Erythroblast (primary cell): ENCODE measurements at regions not wholly inside any gene's neighbourhood (a gene's known extent, or its start where the extent isn't known, plus 50 kb on each side); places are given as distances from the start of the nearest gene placed in this dataset.

ENCODE experiments used
- DNase-seq, 2 experiments: peaks; one replicate each; lab custom pipeline; 2025; lab: John Stamatoyannopoulos, UW
- GATA1 ChIP-seq: IDR thresholded peaks from 2 replicates; pipeline ENCODE4 v1.6.1; 2011; ENCODE audit warnings: low read depth, mild to moderate bottlenecking, control low read depth, low read length, moderate library complexity
- POLR2A ChIP-seq: IDR thresholded peaks from 2 replicates; pipeline ENCODE4 v1.6.1; 2011; ENCODE audit warnings: mild to moderate bottlenecking, low read length

- TF ChIP-seq GATA1 (no peak), POLR2A (no peak)
- DNase-seq: peak; percentile 64 to 68
Observed at GRCh38 chr3:39000008-39000450, 51.7 kb downstream of the SCN11A start.

DNA sequence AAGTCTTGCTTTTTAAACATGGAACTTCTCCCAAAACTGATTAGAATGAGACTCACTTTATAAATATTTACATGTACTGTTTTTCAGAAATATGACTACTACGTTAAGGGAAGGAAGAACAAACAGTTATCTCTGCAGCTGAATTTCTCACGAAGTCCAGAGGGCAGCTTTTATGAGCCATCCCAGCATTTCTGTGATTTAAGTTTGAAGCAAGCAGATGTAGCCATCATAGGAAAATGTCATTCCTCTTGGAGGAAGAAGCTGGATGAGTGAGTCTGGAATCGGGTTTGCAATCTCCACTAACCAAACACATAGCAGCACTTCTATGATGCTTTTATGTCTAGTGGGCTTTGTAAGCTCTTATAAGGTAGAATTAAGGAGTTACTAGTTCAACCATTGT lies 53.7 kb downstream of the SCN11A start:
- TF ChIP-seq POLR2A: no peak
- no peak for TF ChIP-seq GATA1
- DNase-seq: no peak

- DNase-seq: no peak
- TF ChIP-seq GATA1: no peak
- TF ChIP-seq POLR2A: no peak
Observed at GRCh38 chr3:38996193-38996592, 55.6 kb downstream of the SCN11A start.

GRCh38 chr3:38994251-38994650 lies 57.5 kb downstream of the SCN11A start:
- TF ChIP-seq POLR2A (no peak), GATA1 (no peak)
- no peak for DNase-seq

GRCh38 chr3:38992117-38992760 lies 59.5 kb downstream of the SCN11A start:
- no peak for TF ChIP-seq GATA1
- DNase-seq: no peak

GRCh38 chr3:38990621-38991020 lies 61.1 kb downstream of the SCN11A start:
- DNase-seq: no peak
- TF ChIP-seq POLR2A (no peak), GATA1 (no peak)

- no peak for TF ChIP-seq POLR2A
- TF ChIP-seq GATA1: no peak
- DNase-seq: no peak
Observed at GRCh38 chr3:38989917-38990510, 61.7 kb downstream of the SCN11A start.

DNA sequence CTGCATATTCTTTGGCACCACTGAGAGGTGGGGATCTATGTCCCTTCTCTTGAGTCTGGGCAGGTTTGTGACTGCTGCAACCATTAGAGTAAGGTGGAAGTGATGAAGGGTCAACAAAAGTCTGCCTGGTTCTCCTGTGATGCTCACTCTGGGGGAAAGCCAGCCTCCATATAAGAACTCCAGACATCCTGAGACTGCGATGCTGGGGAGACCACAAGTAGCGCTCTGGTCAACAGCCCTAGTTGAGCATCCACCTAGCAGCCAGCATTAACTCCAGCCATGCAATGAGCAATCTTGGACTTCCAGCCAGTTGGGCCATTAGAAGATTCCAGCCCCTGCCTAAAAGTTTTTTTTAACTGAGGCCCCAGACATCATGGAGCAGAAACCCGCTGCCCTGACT lies 62.8 kb downstream of the SCN11A start:
- DNase-seq: no peak
- TF ChIP-seq POLR2A (no peak), GATA1 (no peak)

DNA sequence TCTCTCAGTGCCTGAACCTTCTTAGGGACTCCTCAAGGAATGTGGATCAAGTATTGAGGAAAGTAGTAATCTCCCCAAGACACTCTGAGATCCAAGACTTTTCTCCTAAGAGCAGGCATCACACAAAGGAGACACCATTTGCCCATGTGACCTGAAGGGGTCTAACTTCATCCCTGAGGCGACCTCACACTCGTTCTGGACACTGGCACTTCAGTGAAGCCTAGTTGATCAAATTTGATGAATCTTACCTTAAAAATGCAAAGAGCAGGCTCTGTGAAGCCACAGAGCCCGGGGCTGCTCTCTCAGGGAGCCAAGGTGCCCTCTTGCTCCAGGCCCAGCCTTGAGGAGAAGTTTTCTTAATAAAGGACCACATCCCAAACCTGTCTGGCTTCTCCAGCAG lies 64.3 kb downstream of the SCN11A start:
- DNase-seq: no peak
- TF ChIP-seq GATA1 (no peak), POLR2A (no peak)

- DNase-seq: no peak
- no peak for TF ChIP-seq POLR2A
Observed at GRCh38 chr3:38986901-38987300, 64.8 kb downstream of the SCN11A start.

- no peak for DNase-seq
- no peak for TF ChIP-seq POLR2A
- no peak for TF ChIP-seq GATA1
Observed at GRCh38 chr3:38985981-38986380, 65.8 kb downstream of the SCN11A start.

GRCh38 chr3:38985581-38985980 lies 66.2 kb downstream of the SCN11A start:
- DNase-seq: no peak
- TF ChIP-seq GATA1 (no peak), POLR2A (no peak)

DNA sequence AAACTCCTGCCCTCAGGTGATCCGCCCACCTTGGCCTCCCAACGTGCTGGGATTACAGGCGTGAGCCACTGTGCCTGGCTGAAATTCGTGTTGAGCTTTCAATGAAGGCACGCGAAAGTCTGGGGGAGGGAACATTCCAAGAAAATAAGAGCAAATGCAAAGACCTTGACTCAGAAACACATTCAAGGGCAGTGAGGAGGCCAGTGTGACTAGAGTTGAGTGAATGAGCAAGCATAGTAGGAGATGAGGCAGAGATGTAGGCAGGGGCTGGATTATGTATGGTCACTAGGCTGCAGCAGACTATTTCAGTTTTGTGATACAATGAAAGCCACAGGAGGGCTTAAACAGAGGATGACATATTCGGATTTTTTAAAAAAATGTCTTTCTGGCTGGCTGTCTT lies 67.0 kb downstream of the SCN11A start:
- DNase-seq: no peak
- TF ChIP-seq POLR2A (no peak), GATA1 (no peak)

DNA sequence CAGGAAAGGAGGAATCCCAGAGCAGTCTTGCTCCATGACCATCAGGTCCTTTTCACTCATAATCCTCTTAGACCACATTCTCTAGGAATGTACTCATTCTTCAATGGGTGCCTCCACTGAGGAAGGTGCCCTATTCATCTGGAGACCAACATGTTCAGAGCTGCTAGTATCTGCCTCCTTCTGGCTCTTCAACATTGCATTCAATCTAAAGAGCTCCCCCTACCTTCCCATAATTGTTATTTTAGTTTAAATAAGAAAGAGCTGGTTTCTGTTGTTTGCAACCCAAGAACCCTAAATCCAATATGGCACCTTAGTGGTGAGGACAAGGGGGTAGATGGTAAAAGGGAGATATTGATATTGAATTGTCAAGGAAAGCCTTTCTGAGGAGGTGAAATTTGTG lies 67.6 kb downstream of the SCN11A start:
- no peak for DNase-seq

DNA sequence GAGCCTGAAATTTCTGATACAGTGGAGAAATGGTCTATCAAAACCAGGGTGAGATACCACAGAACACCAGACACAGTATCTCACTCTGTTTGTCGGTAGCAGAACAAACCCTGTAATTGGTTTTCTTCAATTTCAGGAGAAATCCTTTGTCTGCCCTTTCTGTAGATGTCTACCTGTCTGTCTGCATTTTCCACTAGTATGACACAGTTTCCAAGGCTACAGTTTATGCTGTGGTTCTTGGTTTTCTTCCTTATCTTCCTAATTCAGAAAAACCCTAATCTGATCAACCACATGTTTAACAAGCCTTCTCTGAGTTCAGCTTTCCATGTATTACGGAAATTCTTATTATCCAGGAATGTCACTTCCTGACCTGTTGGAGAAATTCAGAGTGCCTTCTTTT lies 70.8 kb downstream of the SCN11A start:
- peak; percentile 3 to 55 for DNase-seq
- TF ChIP-seq POLR2A: no peak
- TF ChIP-seq GATA1: no peak

More for the DNA sequence above, 67.6 kb downstream of the SCN11A start:
- no peak for TF ChIP-seq POLR2A
- TF ChIP-seq GATA1: no peak
